GM12872 (cell line): ENCODE measurements at regions not wholly inside any gene's neighbourhood (a gene's known extent, or its start where the extent isn't known, plus 50 kb on each side); places are given as distances from the start of the nearest gene placed in this dataset.

Experiments used
- CTCF ChIP-seq: IDR thresholded peaks from 3 replicates; pipeline ENCODE4 v1.5.1; 2011; ENCODE audit warnings: low read depth, mild to moderate bottlenecking, low read length, moderate library complexity; ENCODE audit not compliant: insufficient read depth

DNA sequence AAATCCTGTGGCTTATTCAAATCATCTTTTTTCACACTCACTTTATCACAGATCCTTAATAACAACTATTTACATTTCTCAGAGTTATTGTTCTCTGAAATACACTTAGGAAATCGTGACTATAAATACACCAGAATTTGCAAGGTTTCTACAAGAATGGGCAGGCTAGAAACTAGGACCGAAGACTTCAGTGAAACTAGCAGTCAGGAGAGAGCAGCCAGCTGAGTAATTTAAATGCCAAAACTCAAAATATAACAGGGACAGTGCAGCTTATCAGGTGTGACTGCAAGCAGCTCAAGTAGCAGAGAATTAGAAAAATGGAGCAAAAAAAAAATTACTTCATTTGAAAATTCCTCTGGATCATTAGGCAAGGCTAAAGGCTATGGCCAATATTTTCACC is 719.3 kb upstream of the ZNF608 start:
- no peak for TF ChIP-seq CTCF

GRCh38 chr5:125467222-125467621 is 720.8 kb upstream of the ZNF608 start:
- no peak for TF ChIP-seq CTCF

DNA sequence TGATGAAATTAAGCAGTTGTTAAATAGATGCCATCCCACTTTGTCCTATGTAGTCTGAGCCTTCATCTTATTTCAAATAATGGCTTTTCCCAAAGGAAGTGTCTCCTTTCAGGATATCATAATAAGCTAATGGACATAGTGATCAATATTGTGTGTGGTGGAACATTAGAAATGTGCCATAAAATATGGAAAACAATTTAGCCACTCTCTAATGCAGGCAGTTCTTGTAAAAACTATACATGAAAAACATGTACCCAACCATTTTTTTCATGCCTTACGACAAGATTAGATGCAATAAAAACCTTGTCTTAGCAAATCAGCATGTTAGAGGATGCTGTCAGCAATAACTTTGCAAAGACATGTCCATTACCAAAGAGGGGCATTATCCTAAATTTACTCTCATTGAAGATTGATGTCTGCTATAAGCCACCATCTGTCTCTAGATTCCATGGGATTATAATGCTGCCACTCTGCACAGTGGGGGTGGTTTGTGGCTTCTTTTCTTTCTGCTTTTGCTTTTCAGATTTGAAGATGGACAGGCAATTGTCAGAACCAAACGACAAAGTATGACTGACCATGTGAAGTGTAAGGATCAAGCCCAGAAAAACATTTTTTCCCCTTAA is 724.0 kb upstream of the ZNF608 start:
- no peak for TF ChIP-seq CTCF

- TF ChIP-seq CTCF, result no peak
Observed at GRCh38 chr5:125476901-125477585, 730.6 kb upstream of the ZNF608 start.

- no peak for TF ChIP-seq CTCF
Observed at GRCh38 chr5:125477586-125477975, 731.1 kb upstream of the ZNF608 start.

GRCh38 chr5:125478599-125478998 is 732.2 kb upstream of the ZNF608 start:
- TF ChIP-seq CTCF, result no peak

GRCh38 chr5:125480911-125481310 is 734.5 kb upstream of the ZNF608 start:
- TF ChIP-seq CTCF, result no peak
